Endodermal cell (in vitro differentiated cells): ENCODE measurements at regions not wholly inside any gene's neighbourhood (a gene's known extent, or its start where the extent isn't known, plus 50 kb on each side); places are given as distances from the start of the nearest gene placed in this dataset.

ENCODE experiments used
- DNase-seq: peaks from one replicate; pipeline ENCODE4 v3.0.0-alpha.2; 2017
- H3K27ac ChIP-seq: 2 replicates; pipeline ENCODE4 v1.5.1; 2013; ENCODE audit warnings: mild to moderate bottlenecking, low read depth, low read length, moderate library complexity
- H3K27me3 ChIP-seq: 2 replicates; pipeline ENCODE4 v1.6.1; 2013; ENCODE audit warnings: mild to moderate bottlenecking, low read length, moderate library complexity; ENCODE audit not compliant: insufficient read depth, control insufficient read depth, poor library complexity, severe bottlenecking
- H3K36me3 ChIP-seq: 2 replicates; pipeline ENCODE4 v1.7.0; 2013; ENCODE audit warnings: mild to moderate bottlenecking, low read length, moderate library complexity; ENCODE audit not compliant: control insufficient read depth, insufficient read depth
- H3K4me1 ChIP-seq: one replicate; pipeline ENCODE4 v1.7.0; 2013; ENCODE audit warnings: low read length; ENCODE audit not compliant: control insufficient read depth, insufficient read depth
- H3K4me3 ChIP-seq: 2 replicates; pipeline ENCODE4 v1.5.1; 2013; ENCODE audit warnings: mild to moderate bottlenecking, low read length, moderate library complexity
- H3K9ac ChIP-seq: 2 replicates; pipeline ENCODE4 v1.6.1; 2013; ENCODE audit warnings: mild to moderate bottlenecking, low read length, moderate library complexity; ENCODE audit not compliant: poor library complexity, severe bottlenecking; ENCODE audit errors: extremely low read depth
- H3K9me3 ChIP-seq: 2 replicates; pipeline ENCODE4 v1.6.1; 2013; ENCODE audit warnings: mild to moderate bottlenecking, low read length, moderate library complexity; ENCODE audit not compliant: control insufficient read depth
- H3K27ac Mint-ChIP-seq: 2 replicates; pipeline ENCODE4 v1.8.0; 2020; ENCODE audit warnings: mixed read lengths
- H3K27me3 Mint-ChIP-seq: 2 replicates; pipeline ENCODE4 v1.8.0; 2021; ENCODE audit warnings: mild to moderate bottlenecking, mixed read lengths; ENCODE audit not compliant: insufficient read depth
- H3K36me3 Mint-ChIP-seq: 2 replicates; pipeline ENCODE4 v1.8.0; 2020; ENCODE audit warnings: low read depth, mixed read lengths
- H3K4me1 Mint-ChIP-seq: 2 replicates; pipeline ENCODE4 v1.8.0; 2020; ENCODE audit warnings: mixed read lengths
- H3K4me3 Mint-ChIP-seq: 2 replicates; pipeline ENCODE4 v1.8.0; 2020; ENCODE audit warnings: mild to moderate bottlenecking, moderate library complexity, mixed read lengths
- H3K9me3 Mint-ChIP-seq: 2 replicates; pipeline ENCODE4 v1.8.0; 2020; ENCODE audit warnings: mild to moderate bottlenecking, mixed read lengths
- CTCF ChIP-seq: fragments of 200-600 bp; sonication (generic); conservative IDR thresholded peaks from 2 replicates; pipeline ENCODE4 v1.5.0; 2021; ENCODE audit warnings: antibody characterized with exemption, mild to moderate bottlenecking
- WGBS, 2 experiments: methylation state at CpG; one replicate each; pipeline versions ENCODE4 v1.1.5 to v1.1.7; 2013; ENCODE audit warnings: missing lambda C conversion rate in 2 of 2, mixed read lengths in 1 of 2; ENCODE audit not compliant: insufficient coverage in 1 of 2, insufficient read length in 1 of 2; 5-methylcytosine and 5-hydroxymethylcytosine counted together

- no peak overlapping the region for H3K9ac ChIP-seq
- peaks cover 23% of the 10 kb centered on the region for H3K9me3 Mint-ChIP-seq
- no peak overlapping the region for H3K4me3 ChIP-seq
- H3K36me3 Mint-ChIP-seq: peaks cover 5% of the 10 kb centered on the region
- H3K4me3 Mint-ChIP-seq: no peak overlapping the region
- no peak for DNase-seq
- H3K27me3 Mint-ChIP-seq: no peaks in the 10 kb centered on the region
- no peaks in the 10 kb centered on the region for H3K4me1 Mint-ChIP-seq
- TF ChIP-seq CTCF: no peak
- no peaks in the 10 kb centered on the region for H3K4me1 ChIP-seq
- H3K27me3 ChIP-seq: no peaks in the 10 kb centered on the region
- no peaks in the 10 kb centered on the region for H3K36me3 ChIP-seq
- H3K27ac Mint-ChIP-seq: no peak overlapping the region
- WGBS, 2 experiments: no CpG with 5 or more reads among the region's 1 CpG
- no peak overlapping the region for H3K27ac ChIP-seq
- peaks cover 13% of the 10 kb centered on the region for H3K9me3 ChIP-seq
These were observed 291.1 kb downstream of the GJA1 start for GRCh38 chr6:121726596-121726995.

GRCh38 chr6:121730616-121731015 is 295.2 kb downstream of the GJA1 start:
- H3K4me3 Mint-ChIP-seq: no peak overlapping the region
- 86 to 98% methylated on average over 3 to 5 of the region's 5 CpGs for WGBS, 2 experiments

GRCh38 chr6:121731381-121731780 is 295.9 kb downstream of the GJA1 start:
- 86 to 100% methylated on average over 1 of the region's 1 CpG for WGBS, 2 experiments
- Mint-ChIP-seq H3K36me3 (peaks cover 5% of the 10 kb centered on the region), H3K9me3 (peaks cover 25% of the 10 kb centered on the region), H3K27ac (no peak overlapping the region), H3K4me1 (no peaks in the 10 kb centered on the region), H3K4me3 (no peak overlapping the region), H3K27me3 (no peaks in the 10 kb centered on the region)
- H3K4me1 ChIP-seq: no peaks in the 10 kb centered on the region
- H3K4me3 ChIP-seq: no peak overlapping the region
- TF ChIP-seq CTCF: no peak
- H3K27ac ChIP-seq: no peak overlapping the region
- H3K27me3 ChIP-seq: no peaks in the 10 kb centered on the region
- no peak for DNase-seq
- no peaks in the 10 kb centered on the region for H3K36me3 ChIP-seq
- no peak overlapping the region for H3K9ac ChIP-seq
- peaks cover 13% of the 10 kb centered on the region for H3K9me3 ChIP-seq

More at GRCh38 chr6:121730616-121731015, 295.2 kb downstream of the GJA1 start:
- no peak overlapping the region for H3K9ac ChIP-seq
- no peaks in the 10 kb centered on the region for H3K27me3 ChIP-seq
- no peak overlapping the region for H3K4me3 ChIP-seq
- no peak for TF ChIP-seq CTCF
- no peaks in the 10 kb centered on the region for H3K27me3 Mint-ChIP-seq
- no peak overlapping the region for H3K27ac ChIP-seq
- H3K4me1 Mint-ChIP-seq: no peaks in the 10 kb centered on the region
- H3K36me3 Mint-ChIP-seq: peaks cover 5% of the 10 kb centered on the region
- peaks cover 25% of the 10 kb centered on the region for H3K9me3 Mint-ChIP-seq
- no peaks in the 10 kb centered on the region for H3K4me1 ChIP-seq
- DNase-seq: peak; percentile 48
- H3K9me3 ChIP-seq: peaks cover 13% of the 10 kb centered on the region
- H3K27ac Mint-ChIP-seq: no peak overlapping the region
- no peaks in the 10 kb centered on the region for H3K36me3 ChIP-seq
